ENCODE measurements at regions not wholly inside any gene's neighbourhood (a gene's known extent, or its start where the extent isn't known, plus 50 kb on each side); places are given as distances from the start of the nearest gene placed in this dataset.

DNA sequence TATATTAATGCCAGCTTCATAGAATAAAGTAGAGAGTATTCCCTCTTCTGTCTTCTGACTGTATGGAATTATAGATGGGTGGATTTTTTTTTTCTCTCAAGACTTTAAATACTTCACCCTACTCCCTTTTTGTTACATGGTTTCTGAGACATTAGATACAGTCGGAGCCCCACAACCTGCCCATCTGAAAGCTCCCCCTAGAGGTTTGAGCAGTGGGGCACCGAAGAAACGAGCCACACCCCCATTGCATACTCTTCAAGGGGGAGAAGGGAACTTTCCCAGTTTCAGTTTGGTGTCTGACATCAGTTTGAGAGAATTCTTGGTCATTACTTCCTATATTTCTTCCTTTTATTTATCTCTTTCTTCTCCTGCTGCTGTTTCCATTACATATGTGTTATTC is 437.6 kb upstream of the AGA start:
- TF ChIP-seq POLR2AphosphoS5 (IDR thresholded peaks at IDR 0.05; ENCODE audit: low read depth, low read length) (no peak), POLR2A (IDR thresholded peaks at IDR 0.05; ENCODE audit: low read depth, low read length) (no peak), TAF1 (IDR thresholded peaks at IDR 0.05; ENCODE audit: borderline replicate concordance, low read depth, low read length) (no peak)
